RPMI7951 (cell line): ENCODE measurements at regions not wholly inside any gene's neighbourhood (a gene's known extent, or its start where the extent isn't known, plus 50 kb on each side); places are given as distances from the start of the nearest gene placed in this dataset.
"Not testable (repeated sequence)": the region's sequence is repeated elsewhere in the genome, so short reads cannot be mapped to it uniquely, and the experiment has no call there.

Experiments used
- DNase-seq: peaks from one replicate; pipeline ENCODE4 v3.0.0-alpha.2; 2012; ENCODE audit warnings: low read depth

- DNase-seq = no peak
These were observed 1356.1 kb upstream of the NRXN1 start for GRCh38 chr2:52387937-52388590.

DNA sequence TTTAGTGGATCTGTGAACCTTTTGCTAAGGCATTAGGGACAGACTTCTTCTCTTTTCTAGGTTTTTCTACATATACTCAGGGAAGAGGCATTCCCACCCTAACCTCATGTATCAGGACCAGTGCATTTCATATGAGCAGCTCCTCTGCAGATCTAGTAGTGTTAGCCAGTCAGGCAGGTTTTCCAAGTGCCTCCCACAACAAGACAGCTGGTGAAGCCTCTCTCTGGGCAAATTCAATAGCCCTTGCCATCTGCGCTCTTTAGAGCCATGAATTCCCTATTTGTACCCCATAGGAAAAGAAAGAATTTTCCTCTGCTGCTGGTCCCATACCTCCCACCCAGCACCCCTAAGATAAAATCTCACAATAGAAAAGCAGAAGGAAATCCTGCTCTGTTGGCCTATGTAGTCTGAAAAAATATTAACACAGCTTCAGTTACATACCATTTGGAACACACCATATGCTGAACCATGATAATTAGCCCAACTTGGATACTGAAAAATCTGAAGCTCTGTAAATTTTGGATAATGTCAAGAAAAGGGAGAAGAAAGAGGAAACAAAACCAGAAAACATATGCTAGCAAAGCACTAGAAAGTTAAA is 1354.6 kb upstream of the NRXN1 start:
- no peak for DNase-seq

DNA sequence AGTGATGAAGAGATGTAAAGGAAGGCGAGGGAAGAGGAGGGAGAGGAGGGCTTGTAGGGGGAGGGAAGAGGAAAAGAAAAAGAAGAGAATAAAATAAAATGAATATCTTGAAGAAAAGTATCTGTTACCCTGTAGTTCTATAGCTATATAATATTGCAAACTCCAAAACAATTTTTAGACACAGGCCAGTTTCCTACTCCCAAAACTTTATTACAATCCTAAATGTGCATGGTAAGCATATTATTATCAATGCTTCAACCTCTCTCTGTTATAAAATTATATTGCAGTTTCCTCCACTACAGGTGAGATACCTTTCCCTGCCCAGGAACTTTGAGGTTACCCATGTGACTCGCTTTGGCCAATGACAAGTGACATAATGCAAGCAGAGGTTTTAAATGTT is 1351.6 kb upstream of the NRXN1 start:
- no peak for DNase-seq

- DNase-seq = no peak
These were observed 1337.2 kb upstream of the NRXN1 start for GRCh38 chr2:52369178-52369577.

- no peak for DNase-seq
These were observed 1336.2 kb upstream of the NRXN1 start for GRCh38 chr2:52368141-52368540.

GRCh38 chr2:52365946-52366345 is 1334.0 kb upstream of the NRXN1 start:
- no peak for DNase-seq

- DNase-seq = no peak
These were observed 1324.6 kb upstream of the NRXN1 start for GRCh38 chr2:52356556-52356955.

DNA sequence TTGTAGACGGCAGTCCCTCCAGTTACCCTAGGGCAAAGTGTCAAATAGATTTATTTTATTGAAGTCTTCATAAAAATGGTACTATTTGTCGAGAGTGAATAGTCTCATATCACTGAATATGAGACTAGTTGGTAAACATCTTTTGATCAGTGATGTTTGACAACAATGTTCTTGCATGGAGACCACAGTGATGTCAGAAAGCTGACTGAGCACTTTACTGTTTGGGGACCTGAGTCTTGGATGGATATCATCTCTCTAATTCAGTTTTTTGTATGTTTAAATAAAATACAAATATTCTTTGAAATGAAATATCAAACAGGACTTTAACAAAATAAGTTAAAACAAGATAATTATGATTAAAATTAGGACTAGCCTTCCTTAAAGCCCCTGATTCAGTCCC is 1315.4 kb upstream of the NRXN1 start:
- DNase-seq = no peak

GRCh38 chr2:52345676-52346075 is 1313.7 kb upstream of the NRXN1 start:
- DNase-seq = no peak

GRCh38 chr2:52345082-52345481 is 1313.2 kb upstream of the NRXN1 start:
- no peak for DNase-seq

- DNase-seq = no peak
These were observed 1311.9 kb upstream of the NRXN1 start for GRCh38 chr2:52343706-52344266.

GRCh38 chr2:52343010-52343409 is 1311.1 kb upstream of the NRXN1 start:
- DNase-seq = no peak

- DNase-seq = no peak
These were observed 1310.5 kb upstream of the NRXN1 start for GRCh38 chr2:52342458-52342857.

GRCh38 chr2:52341732-52342131 is 1309.8 kb upstream of the NRXN1 start:
- no peak for DNase-seq

GRCh38 chr2:52340171-52340570 is 1308.2 kb upstream of the NRXN1 start:
- DNase-seq = no peak

DNA sequence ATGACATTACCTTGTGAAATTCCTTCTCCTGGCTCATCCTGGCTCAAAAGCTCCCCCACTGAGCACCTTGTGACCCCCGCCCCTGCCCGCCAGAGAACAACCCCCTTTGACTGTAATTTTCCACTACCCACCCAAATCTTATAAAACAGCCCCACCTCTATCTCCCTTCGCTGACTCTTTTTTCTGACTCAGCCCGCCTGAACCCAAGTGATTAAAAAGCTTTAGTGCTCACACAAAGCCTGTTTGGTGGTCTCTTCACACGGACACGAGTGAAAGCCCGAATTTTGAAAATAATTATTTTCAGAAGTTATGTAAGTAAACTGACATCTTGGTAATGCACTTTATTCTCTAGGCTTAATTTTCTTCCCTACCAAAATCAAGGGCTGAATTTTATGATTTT is 1305.9 kb upstream of the NRXN1 start:
- not testable (repeated sequence) for DNase-seq

- no peak for DNase-seq
These were observed 1305.0 kb upstream of the NRXN1 start for GRCh38 chr2:52336951-52337350.

DNA sequence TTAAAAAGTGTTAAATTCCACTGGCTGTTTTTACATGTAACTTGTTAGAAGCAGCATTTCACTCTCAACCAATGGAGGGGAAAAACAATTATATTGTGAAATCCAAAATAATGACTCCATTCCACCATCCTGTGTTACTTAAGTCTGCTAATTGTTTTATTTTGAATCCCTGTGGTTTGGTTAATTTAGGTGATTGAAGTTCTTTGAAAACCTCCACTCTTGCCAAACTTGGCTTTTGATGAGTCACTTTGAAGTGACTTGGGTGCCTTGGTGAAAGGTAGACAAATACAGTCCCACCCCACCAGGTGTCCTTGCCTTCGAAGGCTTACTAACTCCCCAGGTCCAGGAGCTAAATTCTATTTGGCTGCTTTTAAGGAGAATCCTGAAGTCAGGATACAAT is 1303.8 kb upstream of the NRXN1 start:
- no peak for DNase-seq

DNA sequence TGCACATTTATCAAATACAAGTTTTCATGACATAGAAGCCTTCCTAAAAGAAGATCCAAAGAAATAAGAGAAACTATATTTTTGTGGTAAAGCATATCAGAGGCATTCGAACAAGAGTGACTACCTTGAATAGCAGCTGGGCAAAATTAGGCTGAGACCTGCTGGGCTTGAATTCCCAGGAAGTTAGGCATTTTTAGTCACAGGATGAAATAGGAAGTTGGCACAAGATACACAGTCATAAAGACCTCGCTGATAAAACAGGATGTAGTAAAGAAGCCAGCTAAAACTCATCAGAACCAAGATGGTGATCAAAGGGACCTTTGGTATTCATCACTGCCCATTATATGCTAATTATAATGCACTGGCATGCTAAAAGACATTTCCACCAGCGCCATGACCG is 1302.3 kb upstream of the NRXN1 start:
- no peak for DNase-seq

DNA sequence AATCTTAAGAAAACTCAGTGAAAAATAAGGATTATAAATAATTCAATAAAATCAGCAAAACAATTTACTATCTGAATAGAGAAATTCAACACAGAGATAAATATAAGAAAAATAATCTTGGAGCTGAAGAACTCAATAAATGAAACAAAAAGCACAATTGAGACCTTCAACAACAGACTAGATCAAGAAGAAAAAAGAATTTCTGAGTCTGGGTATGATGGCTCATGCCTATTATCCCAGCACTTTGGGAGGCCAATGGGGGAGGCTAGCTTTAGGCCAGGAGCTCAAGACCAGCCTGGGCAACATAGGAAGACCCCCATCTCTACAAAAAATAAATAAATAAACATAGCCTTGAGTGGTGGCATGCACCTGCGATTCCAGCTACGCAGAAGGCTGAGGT is 1295.7 kb upstream of the NRXN1 start:
- no peak for DNase-seq

DNA sequence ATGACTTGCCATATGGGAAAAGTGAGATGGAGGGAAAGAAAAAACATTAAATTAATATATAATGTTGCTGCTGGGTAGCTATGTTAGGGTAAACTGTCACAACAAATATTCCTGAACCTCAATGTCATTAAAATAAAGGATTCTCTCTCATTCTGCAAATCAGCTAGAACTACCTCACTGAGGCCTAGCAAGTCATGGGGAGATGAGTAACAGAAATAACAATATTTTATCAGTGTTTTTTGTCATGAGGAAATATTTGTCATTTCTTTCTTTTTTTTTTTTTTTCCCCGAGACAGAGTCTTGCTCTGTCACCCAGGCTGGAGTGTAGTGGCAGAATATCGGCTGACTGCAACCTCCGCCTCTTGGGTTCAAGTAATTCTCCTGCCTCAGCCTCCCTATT is 1282.3 kb upstream of the NRXN1 start:
- no peak for DNase-seq

GRCh38 chr2:52312486-52312885 is 1280.6 kb upstream of the NRXN1 start:
- DNase-seq = no peak

- DNase-seq = no peak
These were observed 1279.9 kb upstream of the NRXN1 start for GRCh38 chr2:52311862-52312261.

GRCh38 chr2:52308156-52308555 is 1276.2 kb upstream of the NRXN1 start:
- no peak for DNase-seq
